GM12878 (cell line): ENCODE measurements at regions not wholly inside any gene's neighbourhood (a gene's known extent, or its start where the extent isn't known, plus 50 kb on each side); places are given as distances from the start of the nearest gene placed in this dataset.

Experiments used
- ATAC-seq: fragments of 200-7000 bp; cut with Tn5 transposase; 3 replicates; pipeline ENCODE4 v1.9.1; 2020; ENCODE audit warnings: mild to moderate bottlenecking, moderate library complexity
- BruUV-seq: library from RNA; stranded (reverse); fragments of 400-500 nt; replicated peaks from 2 replicates; lab custom pipeline; 2021; lab: Mats Ljungman, UMichigan
- CTCF ChIA-PET: fragments of 300-600 bp; sonication (Branson Sonifier 250); formaldehyde crosslinking; extraction: SDS; loops from one replicate; lab custom pipeline; 2021; ENCODE audit warnings: inconsistent platforms; lab: Yijun Ruan, JAX
- POLR2A ChIA-PET: fragments of 350-600 bp; formaldehyde crosslinking; extraction: SDS; loops from one replicate; lab custom pipeline; 2021; ENCODE audit warnings: inconsistent platforms; lab: Charles Lee
- RAD21 ChIA-PET: fragments of 300-600 bp; sonication (Branson Sonifier 250); formaldehyde crosslinking; loops from one replicate; lab custom pipeline; 2023; ENCODE audit warnings: antibody characterized with exemption; ENCODE audit not compliant: unreplicated experiment; lab: Charles Lee
- SMC1A ChIA-PET: fragments of 300-600 bp; sonication (Branson Sonifier 250); formaldehyde crosslinking; loops from one replicate; lab custom pipeline; 2023; ENCODE audit not compliant: unreplicated experiment, uncharacterized antibody; lab: Charles Lee
- DNase-seq: peaks from one replicate; pipeline ENCODE4 v3.0.0-alpha.2; 2011; ENCODE audit warnings: low read depth, low spot score
- FAIRE-seq: peaks from 3 replicates; lab custom pipeline; 2011; peaks lifted over from hg19 to GRCh38; lab: Jason Lieb, UNC
- H2AFZ ChIP-seq: 2 replicates; pipeline ENCODE4 v1.6.0; 2011; ENCODE audit warnings: low read depth, low read length, control low read depth; ENCODE audit not compliant: control insufficient read depth
- H3K27ac ChIP-seq: 2 replicates; pipeline ENCODE4 v1.5.1; 2011; ENCODE audit warnings: control low read depth; ENCODE audit not compliant: control insufficient read depth, insufficient read depth
- H3K27me3 ChIP-seq, 2 experiments: replicated peaks in 1 of 2; 2 replicates each; pipeline versions ENCODE4 v1.6.0 to v1.6.1; 2011; ENCODE audit warnings: low read length in 1 of 2; ENCODE audit not compliant: control insufficient read depth in 2 of 2, insufficient read depth in 2 of 2
- H3K36me3 ChIP-seq, 2 experiments: 2 replicates each; pipeline ENCODE4 v1.5.1; 2011; ENCODE audit warnings: low read length in 1 of 2; ENCODE audit not compliant: control insufficient read depth in 2 of 2, insufficient read depth in 2 of 2
- H3K4me1 ChIP-seq: 2 replicates; pipeline ENCODE4 v1.6.1; 2011; ENCODE audit warnings: mild to moderate bottlenecking, low read length, moderate library complexity, mixed read lengths; ENCODE audit not compliant: control insufficient read depth, insufficient read depth
- H3K4me2 ChIP-seq: 2 replicates; pipeline ENCODE4 v1.6.0; 2011; ENCODE audit warnings: control low read depth; ENCODE audit not compliant: control insufficient read depth, insufficient read depth
- H3K4me3 ChIP-seq: fragments of 200-600 bp; sonication (generic); 2 replicates; pipeline ENCODE4 v1.5.1; 2016
- H3K79me2 ChIP-seq: 2 replicates; pipeline ENCODE4 v1.6.0; 2011; ENCODE audit warnings: low read length; ENCODE audit not compliant: control insufficient read depth, insufficient read depth
- H3K9ac ChIP-seq: 2 replicates; pipeline ENCODE4 v1.8.0; 2011; ENCODE audit warnings: low read length, control low read depth, mixed read lengths; ENCODE audit not compliant: control insufficient read depth, insufficient read depth
- H3K9me3 ChIP-seq: replicated peaks from 3 replicates; pipeline ENCODE4 v1.5.1; 2011; ENCODE audit warnings: mild to moderate bottlenecking, low read length; ENCODE audit not compliant: control insufficient read depth, insufficient read depth
- H4K20me1 ChIP-seq: 2 replicates; pipeline ENCODE4 v1.6.0; 2011; ENCODE audit not compliant: control insufficient read depth, insufficient read depth
- BHLHE40 ChIP-seq, 2 experiments: fragments of 450-650 bp in 1 of 2; IDR thresholded peaks; 2 replicates each; pipeline ENCODE4 v1.6.1; 2011 to 2017; ENCODE audit warnings: low read depth in 2 of 2, borderline replicate concordance in 1 of 2, improper control_type of control experiment in 1 of 2, low read length in 1 of 2, mild to moderate bottlenecking in 1 of 2
- FOS ChIP-seq: IDR thresholded peaks from 3 replicates; pipeline ENCODE4 v1.6.1; 2011; ENCODE audit warnings: borderline replicate concordance; ENCODE audit not compliant: insufficient read length; ENCODE audit errors: extremely low read depth
- GATAD2B ChIP-seq: fragments of 450-650 bp; conservative IDR thresholded peaks from 2 replicates; pipeline ENCODE4 v1.6.1; 2017; ENCODE audit warnings: low read depth, mild to moderate bottlenecking, moderate library complexity
- HDAC6 ChIP-seq: fragments of 200-600 bp; sonication (generic); IDR thresholded peaks from one replicate; pipeline ENCODE4 v1.8.0; 2017; ENCODE audit warnings: antibody characterized with exemption; ENCODE audit not compliant: unreplicated experiment
- IRF5 ChIP-seq: fragments of 450-650 bp; IDR thresholded peaks from 2 replicates; pipeline ENCODE4 v1.6.1; 2017; ENCODE audit warnings: borderline replicate concordance
- KLF5 ChIP-seq: fragments of 450-650 bp; IDR thresholded peaks from 2 replicates; pipeline ENCODE4 v1.6.1; 2014; ENCODE audit warnings: mild to moderate bottlenecking; ENCODE audit not compliant: partially characterized antibody
- MXI1 ChIP-seq: fragments of 150-350 bp; IDR thresholded peaks from 2 replicates; pipeline ENCODE4 v1.6.1; 2011; ENCODE audit warnings: low read depth, mild to moderate bottlenecking, inconsistent platforms, low read length, improper control_type of control experiment
- NBN ChIP-seq: fragments of 450-650 bp; IDR thresholded peaks from 2 replicates; pipeline ENCODE4 v1.6.1; 2016
- NFYA ChIP-seq: IDR thresholded peaks from 2 replicates; pipeline ENCODE4 v1.6.1; 2011; ENCODE audit warnings: low read depth, mild to moderate bottlenecking, low read length, improper control_type of control experiment, borderline replicate concordance
- NR2C1 ChIP-seq: fragments of 450-650 bp; IDR thresholded peaks from 2 replicates; pipeline ENCODE4 v1.6.1; 2017; ENCODE audit warnings: antibody characterized with exemption, mild to moderate bottlenecking, moderate library complexity
- PBX3 ChIP-seq: IDR thresholded peaks from 2 replicates; pipeline ENCODE4 v1.6.1; 2011; ENCODE audit warnings: mild to moderate bottlenecking, low read depth, low read length, moderate library complexity; ENCODE audit not compliant: insufficient replicate concordance
- PRDM15 ChIP-seq: fragments of 450-650 bp; formaldehyde crosslinking; IDR thresholded peaks from 2 replicates; pipeline ENCODE4 v1.4.0; 2020; ENCODE audit warnings: mild to moderate bottlenecking, moderate library complexity
- RB1 ChIP-seq: fragments of 450-650 bp; formaldehyde crosslinking; IDR thresholded peaks from 2 replicates; pipeline ENCODE4 v1.6.1; 2017; ENCODE audit warnings: mild to moderate bottlenecking, borderline replicate concordance
- RELA ChIP-seq: fragments of 450-650 bp; IDR thresholded peaks from 2 replicates; pipeline ENCODE4 v1.8.0; 2014; ENCODE audit warnings: borderline replicate concordance; ENCODE audit not compliant: partially characterized antibody
- SIN3A ChIP-seq: IDR thresholded peaks from 2 replicates; pipeline ENCODE4 v1.6.1; 2012; ENCODE audit warnings: low read depth, low read length, improper control_type of control experiment
- SUPT20H ChIP-seq: IDR thresholded peaks from 2 replicates; pipeline ENCODE4 v1.6.1; 2011; ENCODE audit warnings: low read depth, mild to moderate bottlenecking, low read length, moderate library complexity, borderline replicate concordance; ENCODE audit not compliant: control insufficient read depth
- TAF1 ChIP-seq: IDR thresholded peaks from 2 replicates; pipeline ENCODE4 v1.6.1; 2011; ENCODE audit warnings: mild to moderate bottlenecking, low read depth, low read length, borderline replicate concordance
- ZNF207 ChIP-seq: fragments of 450-650 bp; IDR thresholded peaks from 2 replicates; pipeline ENCODE4 v1.6.1; 2014; ENCODE audit warnings: antibody characterized with exemption, mild to moderate bottlenecking, borderline replicate concordance
- ZNF217 ChIP-seq: fragments of 450-650 bp; IDR thresholded peaks from 2 replicates; pipeline ENCODE4 v1.6.1; 2017; ENCODE audit warnings: antibody characterized with exemption, mild to moderate bottlenecking
- WGBS: methylation state at CpG from one replicate; pipeline ENCODE4 v1.1.6; 2016; ENCODE audit warnings: low lambda C conversion rate; ENCODE audit not compliant: insufficient replicate concordance, insufficient coverage; ENCODE audit errors: missing lambda C conversion rate; 5-methylcytosine and 5-hydroxymethylcytosine counted together
- in situ Hi-C: fragments of 300-500 bp; cut with MboI; formaldehyde crosslinking; loops from 9 replicates; pipeline ENCODE4 v1.14.3; 2018; ENCODE audit warnings: mixed read lengths
- intact Hi-C: fragments of 100-400 bp; cut with micrococcal nuclease; formaldehyde crosslinking; loops from one replicate; pipeline ENCODE4 v1.14.2; 2022; ENCODE audit not compliant: unreplicated experiment

GRCh38 chr2:21258082-21258481 lies 134.3 kb downstream of the TDRD15 start:
- intact Hi-C loops: no loop called here
- CTCF ChIA-PET: no interaction called here
- FAIRE-seq: no peak

More at GRCh38 chr2:21258082-21258481, 134.3 kb downstream of the TDRD15 start:
- Histone ChIP-seq H2AFZ (no peak overlapping the region), H4K20me1 (no peaks in the 10 kb centered on the region), H3K4me2 (no peak overlapping the region), H3K9me3 (no peaks in the 10 kb centered on the region), H3K4me1 (no peaks in the 10 kb centered on the region), H3K79me2 (no peaks in the 10 kb centered on the region), H3K36me3 (no peaks in the 10 kb centered on the region), H3K4me3 (no peak overlapping the region), H3K27ac (no peak overlapping the region), H3K27me3 (peaks cover 0 to 6% of the 10 kb centered on the region in 2 experiments; a peak in 1 of 4 replicates), H3K9ac (no peak overlapping the region)
- RAD21 ChIA-PET: no interaction called here
- no TSS peak for BruUV-seq
- in situ Hi-C loops: no loop called here
- SMC1A ChIA-PET: no interaction called here
- ATAC-seq (no peak), DNase-seq (no peak)
- POLR2A ChIA-PET: no interaction called here
- TF ChIP-seq KLF5 (no peak), SIN3A (no peak), TAF1 (no peak), MXI1 (no peak), GATAD2B (no peak), PRDM15 (CRISPR knock-in tag) (no peak), ZNF207 (no peak), NFYA (no peak), SUPT20H (no peak), FOS (no peak), BHLHE40 (IDR thresholded peaks at IDR 0.05; ENCODE audit: borderline replicate concordance in 1 of 2, low read depth in 2 of 2, low read length in 1 of 2) (no peak), HDAC6 (no peak), RB1 (no peak), RELA (no peak), NBN (no peak), PBX3 (no peak), NR2C1 (no peak), IRF5 (no peak), ZNF217 (no peak)
- 36% methylated on average over 4 of the region's 4 CpGs for WGBS
